Jurkat, Clone E6-1 (cell line): ENCODE measurements at regions not wholly inside any gene's neighbourhood (a gene's known extent, or its start where the extent isn't known, plus 50 kb on each side); places are given as distances from the start of the nearest gene placed in this dataset.
A peak's percentile ranks its signal among the peaks of the same experiment; 100 is the strongest.
"Not testable (repeated sequence)": the region's sequence is repeated elsewhere in the genome, so short reads cannot be mapped to it uniquely, and the experiment has no call there.

Experiments
- DNase-seq: peaks from one replicate; pipeline ENCODE4 v3.0.0-alpha.2; 2011; ENCODE audit warnings: low read depth, low spot score
- H3K4me3 ChIP-seq: 2 replicates; pipeline ENCODE4 v1.5.1; 2011; ENCODE audit warnings: mild to moderate bottlenecking, low read length, control low read depth, moderate library complexity

DNA sequence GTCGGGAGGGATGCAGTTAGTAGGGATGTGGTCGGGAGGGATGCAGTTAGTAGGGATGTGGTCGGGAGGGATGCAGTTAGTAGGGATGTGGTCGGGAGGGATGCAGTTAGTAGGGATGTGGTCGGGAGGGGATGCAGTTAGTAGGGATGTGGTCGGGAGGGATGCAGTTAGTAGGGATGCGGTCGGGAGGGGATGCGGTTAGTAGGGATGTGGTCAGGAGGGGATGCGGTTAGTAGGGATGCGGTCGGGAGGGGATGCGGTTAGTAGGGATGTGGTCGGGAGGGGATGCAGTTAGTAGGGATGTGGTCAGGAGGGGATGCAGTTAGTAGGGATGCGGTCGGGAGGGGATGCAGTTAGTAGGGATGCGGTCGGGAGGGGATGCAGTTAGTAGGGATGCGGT lies 96.2 kb downstream of the BDH1 start:
- peak; percentile 85 for DNase-seq
- H3K4me3 ChIP-seq = not testable (repeated sequence)

DNA sequence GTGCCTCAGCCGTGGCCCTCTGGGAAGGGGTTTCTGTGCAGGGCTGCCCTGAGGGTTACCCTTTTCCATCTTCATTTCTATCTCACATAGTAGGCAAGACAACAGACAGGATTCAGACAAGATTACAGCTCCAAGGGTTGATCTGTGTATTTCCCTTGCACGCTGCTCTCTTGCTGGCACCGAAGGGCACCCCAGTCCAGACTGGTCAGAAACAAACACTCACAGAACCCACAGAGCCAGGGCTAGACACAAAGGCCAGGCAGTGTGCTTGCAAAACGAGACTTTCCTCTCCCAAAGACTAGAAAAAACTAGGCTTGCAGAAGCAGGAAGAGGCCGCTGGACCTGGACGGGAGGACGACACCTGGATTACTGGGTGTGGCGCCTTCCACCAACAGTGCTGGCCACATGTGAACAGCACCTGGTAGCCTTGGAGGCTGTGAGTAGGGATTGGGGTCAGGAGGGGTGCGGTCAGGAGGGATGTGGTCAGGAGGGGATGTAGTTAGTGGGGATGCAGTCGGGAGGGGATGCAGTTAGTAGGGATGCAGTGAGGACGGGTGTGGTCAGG lies 96.8 kb downstream of the BDH1 start:
- no peak overlapping the region for H3K4me3 ChIP-seq

DNA sequence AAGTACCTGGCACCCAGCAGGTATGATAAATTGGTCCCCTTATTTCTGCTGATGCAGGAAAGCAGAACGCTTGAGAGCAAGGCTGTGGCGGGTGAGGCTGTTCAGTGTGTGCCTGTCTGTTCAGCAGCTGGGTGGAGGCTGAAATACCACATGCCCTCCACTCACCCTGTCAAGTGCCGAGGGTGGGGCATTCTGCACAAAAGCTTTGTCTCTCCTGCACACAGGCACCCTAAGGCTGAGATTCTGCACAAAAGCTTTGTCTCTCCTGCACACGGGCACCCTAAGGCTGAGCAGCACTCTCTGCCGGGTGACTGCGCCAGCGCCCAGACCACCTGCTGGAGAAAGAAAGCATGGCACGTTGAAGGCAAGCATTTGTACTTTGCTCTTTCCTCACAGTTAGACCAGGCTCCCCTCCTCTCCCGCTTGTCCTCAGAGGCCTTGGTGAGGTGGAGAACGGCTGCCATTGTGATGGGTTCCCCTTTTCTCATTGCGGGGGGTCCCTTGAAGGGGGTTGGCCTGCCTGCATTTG lies 97.5 kb downstream of the BDH1 start:
- no peak overlapping the region for H3K4me3 ChIP-seq
- peak; percentile 54 for DNase-seq

More for the DNA sequence above, 96.8 kb downstream of the BDH1 start:
- no peak for DNase-seq

GRCh38 chr3:197456261-197457091 lies 99.3 kb downstream of the BDH1 start:
- H3K4me3 ChIP-seq = peak overlapping the region; percentile 20
- no peak for DNase-seq

DNA sequence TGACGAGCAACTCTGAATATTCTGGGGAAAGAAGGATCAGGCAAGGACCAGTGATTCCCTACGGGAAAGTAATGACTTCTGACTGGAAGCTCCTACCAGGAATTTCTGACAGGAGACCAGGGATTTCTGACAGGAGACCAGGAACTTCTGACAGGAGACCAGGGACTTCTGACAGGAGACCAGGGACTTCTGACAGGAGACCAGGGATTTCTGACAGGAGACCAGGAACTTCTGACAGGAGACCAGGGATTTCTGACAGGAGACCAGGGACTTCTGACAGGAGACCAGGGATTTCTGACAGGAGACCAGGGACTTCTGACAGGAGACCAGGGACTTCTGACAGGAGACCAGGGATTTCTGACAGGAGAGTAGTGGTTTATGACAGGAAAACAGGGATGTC lies 100.9 kb downstream of the BDH1 start:
- DNase-seq, H3K4me3 ChIP-seq: not testable (repeated sequence)

GRCh38 chr3:197454014-197454413 lies 101.8 kb downstream of the BDH1 start:
- DNase-seq = peak; percentile 44
- H3K4me3 ChIP-seq = no peak overlapping the region

DNA sequence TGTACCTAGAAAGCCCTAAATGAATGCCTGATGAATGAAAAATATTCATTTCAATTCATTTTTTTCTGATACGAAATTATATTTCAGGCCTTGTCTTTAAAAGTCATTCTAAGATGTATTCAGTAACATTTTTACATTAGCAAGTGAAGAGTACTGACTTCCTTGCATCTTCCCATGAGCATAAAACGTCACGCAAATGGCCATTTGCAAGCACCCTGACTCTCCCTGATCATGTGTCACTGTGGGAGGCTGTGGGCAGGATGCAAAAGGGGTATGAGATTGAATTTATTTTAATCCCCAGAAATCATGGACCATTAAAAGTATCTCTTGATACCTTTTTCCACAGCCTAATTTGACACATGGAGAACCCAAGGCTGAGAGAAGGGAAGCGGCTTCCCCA lies 105.0 kb downstream of the BDH1 start:
- DNase-seq = no peak
- H3K4me3 ChIP-seq = no peak overlapping the region

- no peak overlapping the region for H3K4me3 ChIP-seq
- no peak for DNase-seq
Measured at GRCh38 chr3:197450308-197450707, 105.5 kb downstream of the BDH1 start.

DNA sequence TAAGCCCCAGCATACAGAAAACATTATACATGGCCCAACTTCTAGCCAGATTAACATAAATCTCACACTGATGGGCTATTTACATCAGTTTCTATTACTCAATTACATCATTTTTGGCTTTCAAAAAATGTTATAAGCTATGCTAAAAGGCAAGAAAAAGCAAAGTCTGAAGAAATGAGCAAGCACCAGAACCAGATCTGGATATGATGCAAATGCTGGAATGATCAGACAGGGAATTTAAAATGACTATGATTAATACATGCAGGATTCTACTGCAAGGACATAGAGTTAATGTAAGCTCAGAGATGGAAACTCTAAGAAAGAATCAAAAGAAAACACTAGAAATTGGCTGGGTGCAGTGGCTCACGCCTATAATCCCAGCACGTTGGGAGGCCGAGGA lies 106.6 kb downstream of the BDH1 start:
- not testable (repeated sequence) for DNase-seq, H3K4me3 ChIP-seq

DNA sequence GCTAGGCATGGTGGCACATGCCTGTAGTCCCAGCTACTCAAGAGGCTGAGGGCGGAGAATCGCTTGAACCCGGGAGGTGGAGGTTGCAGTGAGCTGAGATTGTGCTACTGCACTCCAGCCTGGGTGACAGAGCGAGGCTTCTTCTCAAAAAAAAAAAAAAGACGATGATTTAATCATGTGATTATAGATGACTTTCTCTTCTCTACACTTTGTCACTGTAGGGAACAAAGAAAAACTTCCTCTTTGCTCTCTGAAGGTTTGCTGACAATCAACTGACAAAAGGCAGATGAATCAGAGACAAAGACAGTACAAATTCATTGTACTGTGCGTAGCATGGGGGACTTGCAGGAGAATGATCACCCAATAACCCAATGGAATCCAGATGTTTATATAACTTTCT lies 108.0 kb downstream of the BDH1 start:
- not testable (repeated sequence) for H3K4me3 ChIP-seq
- DNase-seq = peak; percentile 28

DNA sequence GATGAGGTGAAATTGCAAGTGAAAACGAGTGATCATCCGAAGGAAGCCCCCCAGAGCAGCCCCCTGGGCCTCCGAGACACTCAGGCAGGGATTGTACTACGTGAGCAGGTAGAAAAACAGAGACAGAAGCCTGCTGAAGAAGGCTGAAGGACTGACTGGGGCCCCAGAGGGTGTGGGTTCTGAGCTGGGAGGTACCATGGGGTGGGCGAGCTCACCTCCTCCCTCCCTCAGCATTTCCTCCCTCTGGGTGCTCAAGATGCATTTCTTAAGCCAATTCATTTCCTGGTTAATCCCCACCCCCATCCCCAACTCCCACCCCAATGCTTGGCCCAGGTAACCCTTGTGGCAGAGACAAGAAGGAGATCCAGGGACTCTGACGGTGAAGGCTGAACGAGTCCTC lies 108.7 kb downstream of the BDH1 start:
- no peak overlapping the region for H3K4me3 ChIP-seq
- DNase-seq = peak; percentile 42

DNA sequence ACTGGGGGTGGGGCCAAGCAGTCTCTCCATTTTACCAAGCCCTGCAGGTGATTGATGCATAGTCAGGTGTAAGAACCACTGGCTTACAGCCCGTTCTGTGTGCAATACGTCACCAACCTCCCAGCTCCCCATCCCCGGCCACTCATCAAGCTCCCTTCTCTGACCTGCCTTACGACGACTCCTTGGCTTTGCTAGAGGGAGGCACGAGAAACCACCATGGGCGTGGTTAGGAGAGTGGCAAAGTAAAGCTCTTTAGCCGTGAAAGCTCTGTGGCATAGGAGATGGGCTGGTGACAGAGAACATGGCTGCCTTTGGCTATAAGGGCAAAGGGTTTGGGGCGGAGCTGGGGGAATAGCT lies 109.1 kb downstream of the BDH1 start:
- H3K4me3 ChIP-seq = no peak overlapping the region
- DNase-seq = peak; percentile 16

GRCh38 chr3:197445896-197446699 lies 109.7 kb downstream of the BDH1 start:
- DNase-seq = no peak
- H3K4me3 ChIP-seq = no peak overlapping the region

DNA sequence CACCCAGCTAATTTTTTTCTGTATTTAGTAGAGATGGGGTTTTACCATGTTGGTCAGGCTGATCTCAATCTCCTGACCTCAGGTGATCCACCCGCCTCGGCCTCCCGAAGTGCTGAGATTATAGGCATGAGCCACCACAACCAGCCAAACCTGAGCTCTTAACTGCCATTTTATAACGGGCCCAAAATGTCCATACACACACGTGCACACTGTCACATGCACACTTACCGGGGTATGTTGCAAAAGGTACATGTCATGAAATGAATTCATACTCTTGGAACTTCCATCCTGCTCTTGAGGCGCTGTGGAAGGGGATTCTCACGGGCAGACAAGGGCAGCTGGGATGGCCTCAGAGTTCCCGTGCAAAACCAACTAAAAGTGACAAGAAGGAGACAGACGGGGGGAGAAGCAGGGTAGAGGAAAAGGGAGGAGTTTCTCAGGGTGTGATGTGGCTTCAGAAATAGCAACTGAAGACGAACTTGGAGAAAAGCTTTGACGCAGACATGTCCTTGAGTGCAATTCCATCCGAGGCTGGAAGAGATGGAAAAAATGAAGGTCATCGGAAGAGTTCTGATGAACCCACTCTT lies 110.9 kb downstream of the BDH1 start:
- peak; percentile 82 for DNase-seq
- H3K4me3 ChIP-seq = peak overlapping the region; percentile 46

- DNase-seq = no peak
- no peak overlapping the region; the same call in 1 of the 2 replicates for H3K4me3 ChIP-seq
Measured at GRCh38 chr3:197443506-197443905, 112.3 kb downstream of the BDH1 start.

- no peak for DNase-seq
- H3K4me3 ChIP-seq = no peak overlapping the region
Measured at GRCh38 chr3:197440717-197441303, 115.0 kb downstream of the BDH1 start.

GRCh38 chr3:197438906-197439305 lies 116.9 kb downstream of the BDH1 start:
- H3K4me3 ChIP-seq = no peak overlapping the region
- DNase-seq = no peak

DNA sequence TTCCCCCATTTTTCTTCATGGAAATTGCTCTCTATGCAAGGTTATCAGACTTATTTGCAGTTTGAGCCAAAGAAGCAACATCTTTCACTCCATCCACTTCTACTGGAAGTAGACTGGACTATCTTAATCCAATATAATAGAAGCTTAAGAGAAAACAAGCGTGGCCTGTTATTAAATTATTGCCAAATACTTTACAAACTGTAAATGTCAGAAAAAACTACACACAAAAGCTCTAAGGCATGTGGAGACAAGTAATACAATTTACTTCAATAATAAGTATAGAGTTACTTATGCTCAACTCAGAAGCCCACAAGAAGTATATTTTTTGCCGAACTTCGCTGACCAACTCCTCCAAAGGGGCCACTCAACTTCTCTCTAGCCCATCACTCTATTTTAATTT lies 120.3 kb downstream of the BDH1 start:
- no peak for DNase-seq
- no peak overlapping the region for H3K4me3 ChIP-seq

GRCh38 chr3:197434830-197435229 lies 120.9 kb downstream of the BDH1 start:
- no peak overlapping the region for H3K4me3 ChIP-seq
- no peak for DNase-seq
